Lower leg skin (tissue), 4 donors: ENCODE measurements at regions not wholly inside any gene's neighbourhood (a gene's known extent, or its start where the extent isn't known, plus 50 kb on each side); places are given as distances from the start of the nearest gene placed in this dataset.

ENCODE experiments used
- DNase-seq, 2 donors: peaks; one replicate each; pipeline ENCODE4 v3.0.0-alpha.2; 2019; ENCODE audit warnings: low spot score in 2 of 2
- H3K4me3 ChIP-seq: fragments of 200-600 bp; sonication (generic); 2 replicates; pipeline ENCODE4 v1.5.1; 2017; ENCODE audit warnings: mild to moderate bottlenecking, low read depth; ENCODE audit not compliant: poor library complexity, severe bottlenecking
- POLR2A ChIP-seq, 2 donors: fragments of 450-650 bp; IDR thresholded peaks; one replicate each; pipeline ENCODE4 v1.6.1; 2016 to 2017; ENCODE audit warnings: antibody characterized with exemption in 2 of 2, mild to moderate bottlenecking in 1 of 2, moderate library complexity in 1 of 2
- WGBS, 2 donors: methylation state at CpG; one replicate each; pipeline ENCODE4 v1.1.5; 2018; 5-methylcytosine and 5-hydroxymethylcytosine counted together
- intact Hi-C: fragments of 100-400 bp; cut with DNase I; formaldehyde crosslinking; loops from one replicate; pipeline ENCODE4 v1.15.0; 2023; ENCODE audit warnings: low total_unique reads
- TF ChIP-seq, protein P1 (sequence below), 3 donors: fragments of 450-650 bp; IDR thresholded peaks; one replicate each; pipeline ENCODE4 v1.5.1; 2016; ENCODE audit warnings: antibody characterized with exemption in 3 of 3, mild to moderate bottlenecking in 3 of 3, moderate library complexity in 2 of 3

DNA sequence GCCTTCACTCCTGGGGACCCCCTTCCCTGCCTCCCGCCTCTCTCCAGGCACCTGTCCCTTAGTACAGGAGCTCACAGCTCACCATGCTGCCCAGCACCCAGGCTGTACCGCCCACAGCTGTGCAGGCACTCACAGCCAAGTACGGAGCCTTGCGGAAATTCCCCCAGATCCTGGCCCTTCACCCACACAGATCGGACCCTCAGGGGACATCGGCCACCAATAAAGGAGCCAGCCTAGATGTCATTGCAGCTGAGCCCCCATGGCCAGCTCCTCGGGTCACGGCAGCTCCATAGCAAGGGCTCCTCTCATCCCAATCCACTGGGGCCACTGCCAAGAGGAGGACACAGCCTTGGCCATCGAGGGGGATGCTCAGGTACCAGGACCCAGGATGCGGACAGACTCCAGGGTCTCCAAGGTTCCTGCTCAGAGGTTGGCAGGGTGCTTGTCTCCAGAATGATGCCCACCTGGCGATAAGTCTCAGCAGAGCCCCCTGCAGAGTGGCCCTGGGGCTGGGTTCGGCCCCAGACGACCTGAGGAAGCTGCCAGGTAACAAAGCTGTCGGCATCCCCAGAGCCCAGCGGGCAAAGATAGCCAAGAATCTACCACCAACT, 82.3 kb downstream of the YTHDF1 start:
- 89 to 95% methylated on average over 8 to 10 of the region's 15 CpGs for WGBS, 2 donors
- DNase-seq: no peak
- no peak overlapping the region for H3K4me3 ChIP-seq
- intact Hi-C loops: no loop called here
- TF ChIP-seq POLR2A (IDR thresholded peaks at IDR 0.05): no peak
- TF ChIP-seq, protein P1, sequence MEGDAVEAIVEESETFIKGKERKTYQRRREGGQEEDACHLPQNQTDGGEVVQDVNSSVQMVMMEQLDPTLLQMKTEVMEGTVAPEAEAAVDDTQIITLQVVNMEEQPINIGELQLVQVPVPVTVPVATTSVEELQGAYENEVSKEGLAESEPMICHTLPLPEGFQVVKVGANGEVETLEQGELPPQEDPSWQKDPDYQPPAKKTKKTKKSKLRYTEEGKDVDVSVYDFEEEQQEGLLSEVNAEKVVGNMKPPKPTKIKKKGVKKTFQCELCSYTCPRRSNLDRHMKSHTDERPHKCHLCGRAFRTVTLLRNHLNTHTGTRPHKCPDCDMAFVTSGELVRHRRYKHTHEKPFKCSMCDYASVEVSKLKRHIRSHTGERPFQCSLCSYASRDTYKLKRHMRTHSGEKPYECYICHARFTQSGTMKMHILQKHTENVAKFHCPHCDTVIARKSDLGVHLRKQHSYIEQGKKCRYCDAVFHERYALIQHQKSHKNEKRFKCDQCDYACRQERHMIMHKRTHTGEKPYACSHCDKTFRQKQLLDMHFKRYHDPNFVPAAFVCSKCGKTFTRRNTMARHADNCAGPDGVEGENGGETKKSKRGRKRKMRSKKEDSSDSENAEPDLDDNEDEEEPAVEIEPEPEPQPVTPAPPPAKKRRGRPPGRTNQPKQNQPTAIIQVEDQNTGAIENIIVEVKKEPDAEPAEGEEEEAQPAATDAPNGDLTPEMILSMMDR (IDR thresholded peaks at IDR 0.05): no peak

GRCh38 chr20:63132715-63133471, 83.0 kb downstream of the YTHDF1 start:
- TF ChIP-seq, protein P1 (IDR thresholded peaks at IDR 0.05): no peak
- intact Hi-C loops: no loop called here
- no peak overlapping the region for H3K4me3 ChIP-seq
- DNase-seq: no peak
- WGBS, 2 donors: 82% methylated on average over 15 to 29 of the region's 29 CpGs

DNA sequence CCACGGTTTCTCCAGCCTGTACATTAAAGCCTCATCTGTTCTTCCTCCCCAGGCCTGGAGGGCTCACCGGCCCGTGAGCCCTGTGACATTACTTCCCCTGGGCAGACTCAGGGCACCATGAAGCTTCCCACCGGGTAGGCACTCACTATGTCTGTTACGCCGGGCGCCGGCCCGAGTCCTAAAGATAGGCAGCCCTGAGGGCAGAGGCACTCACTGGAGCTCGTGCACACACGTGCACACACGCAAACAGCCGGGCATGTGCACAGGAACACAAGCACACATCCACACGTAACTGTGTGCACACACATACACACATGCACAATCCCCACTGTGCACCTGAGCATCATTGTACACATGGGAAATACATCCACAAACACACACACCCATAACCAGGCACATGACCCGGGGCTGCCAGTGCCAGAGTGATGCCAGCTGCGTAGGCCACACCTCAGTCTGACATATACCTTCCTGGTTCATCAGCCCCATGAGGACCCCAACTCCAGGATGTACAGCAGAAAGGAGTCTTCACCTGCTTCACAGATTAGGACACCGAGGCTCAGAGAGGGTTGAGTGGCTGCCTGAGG, 83.7 kb downstream of the YTHDF1 start:
- WGBS, 2 donors: 77 to 79% methylated on average over 16 to 17 of the region's 17 CpGs
- intact Hi-C loops: no loop called here
- no peak for DNase-seq
- TF ChIP-seq, protein P1 (IDR thresholded peaks at IDR 0.05): no peak
- no peak for TF ChIP-seq POLR2A (IDR thresholded peaks at IDR 0.05)
- H3K4me3 ChIP-seq: no peak overlapping the region

- no peak overlapping the region for H3K4me3 ChIP-seq
- no peak for DNase-seq
- intact Hi-C loops: no loop called here
- TF ChIP-seq POLR2A (IDR thresholded peaks at IDR 0.05): no peak
- TF ChIP-seq, protein P1 (IDR thresholded peaks at IDR 0.05): no peak
- 61 to 68% methylated on average over 39 to 42 of the region's 43 CpGs for WGBS, 2 donors
Measured at GRCh38 chr20:63130658-63131577, 85.0 kb downstream of the YTHDF1 start.

GRCh38 chr20:63129991-63130657, 85.8 kb downstream of the YTHDF1 start:
- DNase-seq: no peak
- TF ChIP-seq, protein P1 (IDR thresholded peaks at IDR 0.05): no peak
- TF ChIP-seq POLR2A (IDR thresholded peaks at IDR 0.05): no peak
- 27 to 40% methylated on average over 24 to 28 of the region's 28 CpGs for WGBS, 2 donors
- intact Hi-C loops: no loop called here
- H3K4me3 ChIP-seq: no peak overlapping the region
